ENCODE measurements at regions not wholly inside any gene's neighbourhood (a gene's known extent, or its start where the extent isn't known, plus 50 kb on each side); places are given as distances from the start of the nearest gene placed in this dataset.

DNA sequence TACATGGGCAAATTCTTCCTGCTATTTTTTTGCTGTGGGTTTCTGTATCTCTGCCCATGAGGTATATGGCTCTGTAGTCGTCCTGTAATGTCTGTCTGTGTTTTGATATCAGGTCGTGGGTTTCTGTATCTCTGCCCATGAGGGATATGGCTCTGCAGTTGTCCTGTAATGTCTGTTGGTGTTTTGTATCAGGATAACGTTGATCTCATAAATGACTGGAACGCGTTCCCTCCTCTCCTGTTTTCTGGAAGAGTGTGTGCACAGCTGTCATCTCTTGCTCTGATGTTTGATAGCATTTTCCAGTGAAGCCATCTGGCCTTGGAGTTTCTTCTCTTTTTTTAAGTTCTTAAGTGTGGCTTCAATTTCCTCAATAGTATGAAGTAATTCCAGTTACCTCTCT lies 57.2 kb downstream of the SOX1 start:
- no peak for DNase-seq (ENCODE audit: low read depth, low spot score)
- H3K4me3 ChIP-seq (ENCODE audit: low read length): no peak overlapping the region

DNA sequence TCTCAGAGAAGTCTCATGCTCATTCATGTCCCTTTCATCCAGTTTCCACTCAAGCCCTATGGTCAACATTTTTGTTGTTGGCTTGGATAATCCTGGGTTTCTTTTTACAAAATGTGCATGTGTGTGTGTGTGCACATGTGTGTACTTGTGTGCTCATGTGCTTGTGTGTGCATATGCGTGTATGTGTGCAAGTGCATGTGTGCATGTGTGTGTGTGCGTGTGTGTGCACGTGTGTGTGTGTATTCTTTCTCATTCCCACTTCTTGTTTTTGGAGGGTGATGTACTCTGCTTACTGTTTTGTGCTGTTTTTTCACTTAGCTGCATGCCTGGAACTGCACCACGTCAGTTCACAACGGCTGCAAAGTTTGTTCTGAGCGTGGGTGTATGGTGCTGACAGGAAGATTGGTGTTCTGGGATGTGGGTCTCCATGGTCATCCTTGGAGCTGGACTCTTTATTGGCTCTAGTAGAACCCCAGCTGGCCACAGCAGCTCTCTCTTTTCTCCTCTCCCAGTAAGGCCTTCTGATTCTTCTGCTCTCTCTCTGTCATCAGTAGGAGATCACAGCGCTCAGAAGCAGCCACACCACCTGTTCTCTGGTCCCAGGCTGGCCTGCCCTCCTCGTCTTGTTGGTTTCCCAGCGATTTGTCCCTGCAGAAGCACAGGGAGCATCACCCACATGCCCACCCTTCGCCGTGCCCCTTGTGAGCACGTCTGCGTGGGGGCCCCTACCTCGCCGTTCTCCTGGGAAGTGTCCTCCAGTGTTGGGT lies 60.8 kb downstream of the SOX1 start:
- no peak overlapping the region for H3K4me3 ChIP-seq (ENCODE audit: low read length)
- DNase-seq (ENCODE audit: low read depth, low spot score): no peak

GRCh38 chr13:112128331-112128610 lies 61.3 kb downstream of the SOX1 start:
- H3K4me3 ChIP-seq (ENCODE audit: low read length): no peak overlapping the region
- DNase-seq (ENCODE audit: low read depth, low spot score): no peak

DNA sequence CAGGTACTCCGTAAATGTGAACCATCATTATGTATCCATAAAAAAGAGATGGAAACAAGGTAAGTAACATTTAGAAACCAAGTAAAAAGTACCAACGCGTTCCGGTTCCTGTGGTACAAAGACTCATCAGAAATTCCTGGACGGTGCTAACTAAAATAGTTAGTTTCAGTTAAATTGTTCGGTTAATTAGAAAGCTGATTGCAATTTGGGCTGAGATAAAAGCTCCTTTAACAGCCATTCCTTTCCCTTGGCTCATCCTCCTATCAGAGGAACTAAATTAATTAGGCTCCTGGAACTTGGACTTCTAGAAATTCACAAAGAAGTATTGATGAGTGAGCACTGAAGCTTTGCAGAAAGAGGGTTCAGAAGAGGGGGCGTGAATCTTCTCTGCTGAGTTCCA lies 63.5 kb downstream of the SOX1 start:
- H3K4me3 ChIP-seq (ENCODE audit: low read length): no peak overlapping the region
- no peak for DNase-seq (ENCODE audit: low read depth, low spot score)

- no peak for DNase-seq (ENCODE audit: low read depth, low spot score)
- H3K4me3 ChIP-seq (ENCODE audit: low read length): no peak overlapping the region
Measured at GRCh38 chr13:112131081-112131712, 64.2 kb downstream of the SOX1 start.

DNA sequence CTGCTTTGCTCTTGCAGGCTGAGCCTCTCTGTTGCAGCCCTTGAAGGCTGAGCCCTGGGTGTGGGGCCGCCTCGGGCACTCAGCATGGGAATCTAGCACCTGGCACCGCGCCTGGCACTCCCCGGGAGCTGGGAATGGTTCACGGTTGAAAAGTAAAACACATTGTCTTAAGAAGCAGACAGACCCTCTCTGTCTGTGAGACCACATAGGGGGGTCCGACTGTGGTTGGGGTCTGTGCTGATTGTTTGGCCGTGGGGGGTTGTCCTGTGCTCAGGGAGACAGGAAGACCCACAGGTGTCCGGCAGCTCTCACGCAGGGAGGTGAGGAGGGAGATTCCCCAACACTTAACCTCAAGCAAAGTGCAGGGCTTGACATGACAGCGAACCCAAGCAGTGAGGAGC lies 64.8 kb downstream of the SOX1 start:
- H3K4me3 ChIP-seq (ENCODE audit: low read length): no peak overlapping the region
- DNase-seq (ENCODE audit: low read depth, low spot score): no peak

DNA sequence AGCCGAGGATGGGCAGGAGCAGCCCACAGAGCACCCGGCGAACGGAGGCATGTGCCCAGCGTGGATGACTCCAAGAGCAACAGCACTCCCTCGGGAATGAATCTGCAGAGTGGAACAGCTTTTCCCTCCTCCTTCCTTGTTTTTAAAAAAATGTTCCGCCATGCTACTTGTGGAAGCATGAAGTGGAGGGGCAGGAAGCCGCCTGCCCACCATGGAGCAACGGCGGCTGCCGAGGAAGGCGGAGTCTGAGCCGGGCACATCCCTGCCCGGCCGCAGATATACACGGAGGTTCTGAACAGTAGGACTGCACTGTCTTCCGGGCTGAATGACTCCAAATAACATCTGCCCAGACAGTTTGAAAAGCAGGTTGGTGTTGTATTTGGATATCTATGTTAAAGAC lies 65.2 kb downstream of the SOX1 start:
- no peak overlapping the region for H3K4me3 ChIP-seq (ENCODE audit: low read length)
- DNase-seq (ENCODE audit: low read depth, low spot score): no peak

DNA sequence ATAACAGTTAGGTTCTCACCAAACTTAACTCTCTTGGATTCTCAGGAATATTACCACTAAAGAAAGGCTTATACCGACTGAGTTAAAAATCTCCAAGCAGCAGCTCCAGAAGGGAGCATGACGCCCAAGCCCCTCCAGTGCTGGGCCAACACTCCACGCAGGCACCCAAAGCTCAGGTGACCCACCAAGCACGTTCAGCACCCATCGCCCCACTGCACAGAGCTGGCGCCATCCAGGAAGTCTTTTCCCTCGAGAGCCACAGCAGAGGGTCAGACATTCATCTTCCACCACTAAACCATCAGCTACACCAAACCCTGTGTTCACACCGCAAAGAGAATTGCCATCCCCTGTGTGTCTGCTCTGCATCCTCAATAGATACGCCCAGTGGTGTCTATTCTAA lies 65.7 kb downstream of the SOX1 start:
- DNase-seq (ENCODE audit: low read depth, low spot score): no peak
- no peak overlapping the region for H3K4me3 ChIP-seq (ENCODE audit: low read length)

DNA sequence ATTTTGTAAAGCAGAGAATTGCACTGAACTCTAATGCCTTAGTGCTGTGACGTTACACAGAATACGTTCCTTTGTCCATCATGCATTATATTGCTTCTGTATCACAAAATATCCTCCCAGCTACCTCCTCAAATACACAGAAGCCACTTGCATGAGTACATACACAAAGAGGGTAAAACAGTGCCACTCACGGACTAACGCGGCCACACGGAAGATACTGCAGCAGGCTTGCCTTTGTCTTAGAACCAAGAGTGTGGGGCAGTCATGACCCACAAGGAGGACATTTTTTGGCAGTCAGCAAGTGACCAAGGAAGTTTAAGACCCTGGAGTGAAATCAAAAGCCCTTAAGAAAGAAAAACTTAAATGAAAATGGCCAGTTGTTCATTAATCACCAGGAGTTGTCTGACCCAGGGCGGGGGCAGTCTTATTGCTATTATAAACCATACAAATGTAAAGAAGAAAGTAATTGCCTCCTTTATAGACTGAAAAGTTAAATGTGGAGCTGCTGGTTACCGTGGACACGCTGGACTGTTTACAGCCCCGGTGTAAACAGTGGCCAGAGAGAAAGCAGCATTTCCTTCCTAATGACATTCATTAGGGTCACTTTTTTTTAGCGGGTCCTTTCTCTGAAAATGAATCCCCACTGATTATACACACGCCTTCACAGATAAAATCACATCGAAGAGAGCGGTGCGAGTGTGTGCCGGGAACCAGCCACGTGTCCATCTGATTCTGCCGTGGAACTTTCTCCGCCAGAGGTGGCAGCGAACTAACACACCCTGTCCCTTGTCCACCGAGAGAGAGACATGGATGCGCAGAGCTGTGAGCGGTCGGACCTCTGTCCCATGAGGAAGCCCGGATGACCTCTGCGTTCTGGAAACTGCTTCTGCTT lies 66.8 kb downstream of the SOX1 start:
- H3K4me3 ChIP-seq (ENCODE audit: low read length): no peak overlapping the region
- no peak for DNase-seq (ENCODE audit: low read depth, low spot score)

GRCh38 chr13:112134391-112135075 lies 67.6 kb downstream of the SOX1 start:
- no peak for DNase-seq (ENCODE audit: low read depth, low spot score)
- H3K4me3 ChIP-seq (ENCODE audit: low read length): no peak overlapping the region

GRCh38 chr13:112136095-112136494 lies 69.1 kb downstream of the SOX1 start:
- no peak overlapping the region for H3K4me3 ChIP-seq (ENCODE audit: low read length)
- DNase-seq (ENCODE audit: low read depth, low spot score): no peak

DNA sequence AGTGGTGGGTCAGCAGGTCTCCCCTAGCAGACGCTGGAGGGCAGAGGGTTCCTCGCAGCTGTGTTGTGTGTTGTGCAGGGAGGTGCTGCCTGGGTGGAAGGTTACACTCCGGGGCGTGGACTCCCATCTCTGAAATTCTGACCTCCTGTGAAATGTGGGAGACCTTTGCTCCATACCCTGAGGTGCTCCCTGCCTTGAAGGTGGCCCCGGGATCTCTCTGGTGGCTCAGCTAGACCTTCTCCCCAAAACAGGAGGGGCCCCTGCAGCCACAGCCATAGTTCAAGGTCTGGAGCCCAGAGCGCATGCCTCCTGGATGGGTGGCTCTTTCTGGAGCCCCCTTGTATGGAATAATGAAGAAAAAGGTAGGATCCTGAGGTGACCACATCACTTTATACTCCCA lies 70.2 kb downstream of the SOX1 start:
- no peak for DNase-seq (ENCODE audit: low read depth, low spot score)
- no peak overlapping the region for H3K4me3 ChIP-seq (ENCODE audit: low read length)

DNA sequence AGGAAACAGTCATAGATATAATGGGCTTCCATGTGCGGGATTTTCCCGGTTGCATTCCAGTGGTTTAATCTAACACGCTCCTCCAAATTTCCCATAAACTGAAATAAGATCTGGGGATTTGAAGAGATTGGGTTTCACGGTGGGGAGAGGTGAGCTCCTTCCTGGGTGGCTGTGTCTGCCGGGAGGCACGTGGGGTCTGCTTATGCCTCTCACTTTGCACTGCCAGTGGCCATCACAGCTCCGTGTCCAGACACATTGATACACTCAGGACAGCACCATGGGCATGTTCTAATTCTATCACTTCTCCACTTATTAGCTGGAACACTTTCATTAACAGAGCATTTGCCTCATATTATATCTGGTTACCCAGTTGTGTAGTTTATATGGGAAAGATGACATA lies 73.4 kb downstream of the SOX1 start:
- no peak for DNase-seq (ENCODE audit: low read depth, low spot score)
- no peak overlapping the region for H3K4me3 ChIP-seq (ENCODE audit: low read length)

DNA sequence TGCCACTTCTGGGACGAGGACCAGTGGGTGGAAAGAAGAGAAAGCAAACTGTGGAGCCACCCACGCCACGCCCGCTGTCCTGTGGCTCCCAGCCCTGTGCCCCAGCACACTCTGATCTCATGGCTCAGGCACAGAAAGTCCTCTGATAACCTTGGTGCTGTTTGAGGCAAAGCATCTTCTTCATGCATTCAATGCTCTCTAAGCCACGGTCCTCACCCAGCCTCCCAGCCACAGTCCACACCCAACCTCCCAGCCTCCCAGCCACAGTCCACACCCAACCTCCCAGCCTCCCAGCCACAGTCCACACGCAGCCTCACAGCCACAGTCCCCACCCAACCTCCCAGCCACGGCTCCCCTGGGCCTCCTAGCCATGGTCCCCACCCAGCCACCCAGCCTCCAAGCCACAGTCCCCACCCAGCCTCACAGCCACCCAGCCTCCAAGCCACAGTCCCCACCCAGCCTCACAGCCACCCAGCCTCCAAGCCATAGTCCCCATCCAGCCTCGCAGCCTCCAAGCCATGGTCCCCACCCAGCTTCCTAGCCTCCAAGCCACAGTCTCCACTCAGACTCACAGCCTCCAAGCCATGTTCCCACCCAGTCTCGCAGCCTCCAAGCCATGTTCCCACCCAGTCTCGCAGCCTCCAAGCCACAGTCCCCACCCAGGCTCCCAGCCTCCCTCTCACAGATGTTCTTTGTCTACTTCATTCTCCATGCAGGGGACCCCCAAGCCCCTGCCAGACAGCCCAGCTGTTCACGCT lies 74.9 kb downstream of the SOX1 start:
- no peak overlapping the region for H3K4me3 ChIP-seq (ENCODE audit: low read length)
- no peak for DNase-seq (ENCODE audit: low read depth, low spot score)

- H3K4me3 ChIP-seq (ENCODE audit: low read length): no peak overlapping the region
Measured at GRCh38 chr13:112142401-112142930, 75.5 kb downstream of the SOX1 start.

DNA sequence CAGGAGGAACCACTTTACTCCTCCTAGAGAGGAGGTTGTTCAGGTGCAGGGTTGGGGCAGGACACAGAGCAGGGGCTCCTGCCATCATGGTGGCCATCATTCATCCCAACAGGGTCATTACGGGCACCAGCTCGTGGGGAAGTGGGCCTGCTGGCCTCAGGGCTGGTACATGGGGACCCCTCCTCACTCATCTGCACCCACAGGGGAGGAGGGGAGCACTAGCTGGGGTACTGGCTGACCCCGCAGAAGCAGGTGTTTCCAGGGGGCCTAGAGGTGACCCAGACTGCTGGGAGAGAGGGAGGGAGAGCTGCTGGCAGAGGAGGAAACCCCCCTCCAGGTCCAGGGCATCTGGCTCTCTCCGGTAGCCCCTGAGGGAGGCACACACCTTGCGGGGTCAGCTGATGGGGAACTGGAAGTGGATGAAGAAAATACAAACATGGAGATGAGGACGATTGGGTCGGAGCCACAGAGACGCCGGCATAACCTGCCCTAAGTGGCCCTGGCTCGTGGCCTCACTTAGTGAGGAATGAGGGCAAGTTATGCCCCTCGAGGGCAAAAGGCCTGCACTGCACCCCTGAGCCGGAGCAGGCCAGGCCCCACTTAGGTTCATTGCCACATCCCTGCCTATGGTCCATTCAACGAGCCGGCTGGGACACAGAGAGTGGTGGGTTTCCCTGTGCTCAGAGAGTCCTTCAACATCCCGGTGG lies 76.2 kb downstream of the SOX1 start:
- no peak for DNase-seq (ENCODE audit: low read depth, low spot score)
- H3K4me3 ChIP-seq (ENCODE audit: low read length): no peak overlapping the region

More at GRCh38 chr13:112142401-112142930, 75.5 kb downstream of the SOX1 start:
- no peak for DNase-seq (ENCODE audit: low read depth, low spot score)

GRCh38 chr13:112143753-112144615 lies 77.0 kb downstream of the SOX1 start:
- no peak for DNase-seq (ENCODE audit: low read depth, low spot score)
- no peak overlapping the region for H3K4me3 ChIP-seq (ENCODE audit: low read length)
